Spinal cord (tissue), 9 donors: ENCODE measurements at regions not wholly inside any gene's neighbourhood (a gene's known extent, or its start where the extent isn't known, plus 50 kb on each side); places are given as distances from the start of the nearest gene placed in this dataset.

Experiments
- DNase-seq, 6 donors: peaks; one replicate each; pipeline versions ENCODE4 v3.0.0 to v3.0.0-alpha.2; 2013 to 2015; ENCODE audit warnings: low spot score in 6 of 6, low read depth in 4 of 6
- H3K27ac ChIP-seq: one replicate; pipeline ENCODE4 v1.5.1; 2013; ENCODE audit warnings: low read depth, low read length, control low read depth
- H3K27me3 ChIP-seq: one replicate; pipeline ENCODE4 v1.6.1; 2013; ENCODE audit warnings: low read length; ENCODE audit not compliant: control insufficient read depth, insufficient read depth
- H3K36me3 ChIP-seq: one replicate; pipeline ENCODE4 v1.6.1; 2013; ENCODE audit warnings: low read length; ENCODE audit not compliant: control insufficient read depth, insufficient read depth
- H3K4me1 ChIP-seq: one replicate; pipeline ENCODE4 v1.6.1; 2013; ENCODE audit warnings: low read length; ENCODE audit not compliant: control insufficient read depth, insufficient read depth
- H3K4me3 ChIP-seq: one replicate; pipeline ENCODE4 v1.5.1; 2013; ENCODE audit warnings: low read depth, low read length, control low read depth
- H3K9me3 ChIP-seq: one replicate; pipeline ENCODE4 v1.6.1; 2013; ENCODE audit warnings: low read length; ENCODE audit not compliant: control insufficient read depth, insufficient read depth
- WGBS: methylation state at CpG from one replicate; pipeline ENCODE4 v1.1.5; 2013; ENCODE audit warnings: missing lambda C conversion rate; ENCODE audit not compliant: insufficient coverage; 5-methylcytosine and 5-hydroxymethylcytosine counted together
- donor health status: healthy.

- Histone ChIP-seq H3K36me3 (no peaks in the 10 kb centered on the region), H3K27me3 (no peaks in the 10 kb centered on the region), H3K9me3 (no peaks in the 10 kb centered on the region), H3K4me3 (no peak overlapping the region), H3K27ac (no peak overlapping the region), H3K4me1 (no peaks in the 10 kb centered on the region)
- DNase-seq = no peak
- WGBS = no CpG with 5 or more reads among the region's 3 CpGs
Measured at GRCh38 chrX:81348388-81348787, 146.5 kb downstream of the SH3BGRL start.

GRCh38 chrX:81354954-81355353 is 153.1 kb downstream of the SH3BGRL start:
- Histone ChIP-seq H3K36me3 (no peaks in the 10 kb centered on the region), H3K27ac (no peak overlapping the region), H3K27me3 (peaks cover 2% of the 10 kb centered on the region), H3K9me3 (peaks cover 3% of the 10 kb centered on the region), H3K4me3 (no peak overlapping the region), H3K4me1 (no peaks in the 10 kb centered on the region)
- 60% methylated on average over 1 of the region's 4 CpGs for WGBS
- no peak for DNase-seq

- peaks cover 3% of the 10 kb centered on the region for H3K9me3 ChIP-seq
- 31% methylated on average over 2 of the region's 4 CpGs for WGBS
- no peaks in the 10 kb centered on the region for H3K4me1 ChIP-seq
- H3K4me3 ChIP-seq = no peak overlapping the region
- H3K27me3 ChIP-seq = peaks cover 2% of the 10 kb centered on the region
- H3K27ac ChIP-seq = no peak overlapping the region
- H3K36me3 ChIP-seq = no peaks in the 10 kb centered on the region
- DNase-seq = no peak
Measured at GRCh38 chrX:81355436-81355835, 153.5 kb downstream of the SH3BGRL start.

GRCh38 chrX:81367291-81367690 is 165.4 kb downstream of the SH3BGRL start:
- H3K9me3 ChIP-seq = no peaks in the 10 kb centered on the region
- H3K27me3 ChIP-seq = no peaks in the 10 kb centered on the region
- no peaks in the 10 kb centered on the region for H3K4me1 ChIP-seq
- H3K4me3 ChIP-seq = no peak overlapping the region
- WGBS = 82% methylated on average over 2 of the region's 3 CpGs
- DNase-seq = no peak
- H3K36me3 ChIP-seq = no peaks in the 10 kb centered on the region
- H3K27ac ChIP-seq = no peak overlapping the region

GRCh38 chrX:81377329-81377728 is 175.4 kb downstream of the SH3BGRL start:
- Histone ChIP-seq H3K27me3 (peaks cover 4% of the 10 kb centered on the region), H3K4me3 (no peak overlapping the region), H3K4me1 (no peaks in the 10 kb centered on the region), H3K27ac (no peak overlapping the region), H3K36me3 (no peaks in the 10 kb centered on the region), H3K9me3 (no peaks in the 10 kb centered on the region)
- WGBS = no CpG with 5 or more reads among the region's 2 CpGs
- DNase-seq = peak in 3 of 6 donors; percentile 0 to 38 (median 18)

- DNase-seq = no peak
- no CpG with 5 or more reads among the region's 1 CpG for WGBS
- Histone ChIP-seq H3K9me3 (no peaks in the 10 kb centered on the region), H3K27ac (no peak overlapping the region), H3K27me3 (peaks cover 4% of the 10 kb centered on the region), H3K4me1 (no peaks in the 10 kb centered on the region), H3K36me3 (no peaks in the 10 kb centered on the region), H3K4me3 (no peak overlapping the region)
Measured at GRCh38 chrX:81378560-81378959, 176.7 kb downstream of the SH3BGRL start.

- Histone ChIP-seq H3K36me3 (no peaks in the 10 kb centered on the region), H3K9me3 (no peaks in the 10 kb centered on the region), H3K4me3 (no peak overlapping the region), H3K27ac (no peak overlapping the region), H3K27me3 (no peaks in the 10 kb centered on the region), H3K4me1 (no peaks in the 10 kb centered on the region)
- no peak for DNase-seq
Measured at GRCh38 chrX:81390237-81390636, 188.3 kb downstream of the SH3BGRL start.

- Histone ChIP-seq H3K36me3 (no peaks in the 10 kb centered on the region), H3K27me3 (no peaks in the 10 kb centered on the region), H3K4me1 (no peaks in the 10 kb centered on the region), H3K9me3 (no peaks in the 10 kb centered on the region), H3K27ac (no peak overlapping the region), H3K4me3 (no peak overlapping the region)
- no peak for DNase-seq
Measured at GRCh38 chrX:81392396-81392795, 190.5 kb downstream of the SH3BGRL start.

GRCh38 chrX:81405781-81406180 is 203.9 kb downstream of the SH3BGRL start:
- Histone ChIP-seq H3K36me3 (no peaks in the 10 kb centered on the region), H3K4me1 (no peaks in the 10 kb centered on the region), H3K4me3 (no peak overlapping the region), H3K9me3 (no peaks in the 10 kb centered on the region), H3K27ac (no peak overlapping the region), H3K27me3 (no peaks in the 10 kb centered on the region)
- DNase-seq = peak in 1 of 6 donors; percentile 69

- Histone ChIP-seq H3K36me3 (no peaks in the 10 kb centered on the region), H3K4me1 (no peaks in the 10 kb centered on the region), H3K27ac (no peak overlapping the region), H3K27me3 (no peaks in the 10 kb centered on the region), H3K4me3 (no peak overlapping the region), H3K9me3 (no peaks in the 10 kb centered on the region)
- DNase-seq = no peak
Measured at GRCh38 chrX:81411517-81411916, 209.6 kb downstream of the SH3BGRL start.

- H3K9me3 ChIP-seq = no peaks in the 10 kb centered on the region
- DNase-seq = no peak
- no peaks in the 10 kb centered on the region for H3K4me1 ChIP-seq
- H3K27ac ChIP-seq = no peak overlapping the region
- WGBS = 64% methylated on average over 10 of the region's 13 CpGs
- H3K4me3 ChIP-seq = no peak overlapping the region
- no peaks in the 10 kb centered on the region for H3K27me3 ChIP-seq
- no peaks in the 10 kb centered on the region for H3K36me3 ChIP-seq
Measured at GRCh38 chrX:81412428-81412827, 210.5 kb downstream of the SH3BGRL start.
